ENCODE measurements at regions not wholly inside any gene's neighbourhood (a gene's known extent, or its start where the extent isn't known, plus 50 kb on each side); places are given as distances from the start of the nearest gene placed in this dataset.
A peak's percentile ranks its signal among the peaks of the same experiment; 100 is the strongest.

- Histone ChIP-seq H3K9me3 (no peaks in the 10 kb centered on the region), H3K27ac (no peak overlapping the region), H3K4me3 (no peak overlapping the region), H3K27me3 (no peaks in the 10 kb centered on the region), H3K36me3 (no peaks in the 10 kb centered on the region), H3K4me1 (peaks cover 0 to under 1% (median 0%) of the 10 kb centered on the region in 3 donors)
- WGBS, 2 donors: 77 to 79% methylated on average over 15 of the region's 15 CpGs
- FAIRE-seq (no peak), ATAC-seq (no peak), DNase-seq (no peak)
- intact Hi-C loops (cut with DNase I): no loop called here
- TF ChIP-seq CTCF (IDR thresholded peaks at IDR 0.05): no peak
These were observed 181.8 kb upstream of the CIBAR2 start for GRCh38 chr16:85293904-85294642.

- ATAC-seq (no peak), FAIRE-seq (no peak), DNase-seq (no peak)
- TF ChIP-seq CTCF (IDR thresholded peaks at IDR 0.05): no peak
- H3K27me3 ChIP-seq: no peaks in the 10 kb centered on the region
- H3K36me3 ChIP-seq: no peaks in the 10 kb centered on the region
- WGBS, 2 donors: 93 to 96% methylated on average over 25 of the region's 25 CpGs
- H3K27ac ChIP-seq: no peak overlapping the region
- intact Hi-C loops (cut with DNase I): no loop called here
- no peak overlapping the region for H3K4me3 ChIP-seq
- no peaks in the 10 kb centered on the region for H3K4me1 ChIP-seq
- no peaks in the 10 kb centered on the region for H3K9me3 ChIP-seq
These were observed 182.7 kb upstream of the CIBAR2 start for GRCh38 chr16:85294810-85295508.

GRCh38 chr16:85296859-85297660 is 184.8 kb upstream of the CIBAR2 start:
- no peaks in the 10 kb centered on the region for H3K36me3 ChIP-seq
- DNase-seq: peak in 4 of 6 donors; percentile 67 to 84 (median 76)
- ATAC-seq: peak; percentile 67 to 75 (median 72)
- no peaks in the 10 kb centered on the region for H3K27me3 ChIP-seq
- FAIRE-seq: no peak
- TF ChIP-seq CTCF (IDR thresholded peaks at IDR 0.05): peak; percentile 59 to 77 (median 68)
- no peaks in the 10 kb centered on the region for H3K9me3 ChIP-seq
- H3K27ac ChIP-seq: no peak overlapping the region
- WGBS, 2 donors: 57% methylated on average over 14 to 18 of the region's 18 CpGs
- H3K4me1 ChIP-seq: peaks cover 12 to 16% (median 13%) of the 10 kb centered on the region in 3 donors
- H3K4me3 ChIP-seq: no peak overlapping the region
- intact Hi-C loops (cut with DNase I): no loop called here

- Histone ChIP-seq H3K27me3 (no peaks in the 10 kb centered on the region), H3K4me3 (no peak overlapping the region), H3K36me3 (no peaks in the 10 kb centered on the region), H3K27ac (no peak overlapping the region), H3K4me1 (peaks cover 17 to 21% (median 20%) of the 10 kb centered on the region in 3 donors), H3K9me3 (no peaks in the 10 kb centered on the region)
- WGBS, 2 donors: 92 to 95% methylated on average over 9 of the region's 9 CpGs
- TF ChIP-seq CTCF (IDR thresholded peaks at IDR 0.05): no peak
- FAIRE-seq (no peak), ATAC-seq (no peak), DNase-seq (no peak)
- intact Hi-C loops (cut with DNase I): no loop called here
These were observed 185.6 kb upstream of the CIBAR2 start for GRCh38 chr16:85297881-85298280.

All from pancreas (tissue), 10 donors.